T-cell (primary cell): ENCODE measurements at regions not wholly inside any gene's neighbourhood (a gene's known extent, or its start where the extent isn't known, plus 50 kb on each side); places are given as distances from the start of the nearest gene placed in this dataset.
"Not testable (repeated sequence)": the region's sequence is repeated elsewhere in the genome, so short reads cannot be mapped to it uniquely, and the experiment has no call there.

ENCODE experiments used
- ATAC-seq, 4 experiments: fragments of 200-7000 bp in 3 of 4; fragments of 150-1000 bp in 1 of 4; cut with Tn5 transposase; replicated peaks in 1 of 4; 1 replicate in 3 of 4; 2 replicates in 1 of 4; pipeline ENCODE4 v1.10.0; 2021; ENCODE audit warnings: moderate library complexity in 3 of 4, mild to moderate bottlenecking in 2 of 4, moderate number of reproducible peaks in 1 of 4
- CTCF ChIA-PET, 2 donors: fragments of 300-600 bp; sonication (Branson Sonifier 250); formaldehyde crosslinking; loops; one replicate each; lab custom pipeline; 2022; ENCODE audit warnings: antibody characterized with exemption in 2 of 2; lab: Charles Lee
- POLR2A ChIA-PET, 2 donors: fragments of 300-600 bp; sonication (Branson Sonifier 250); formaldehyde crosslinking; loops; one replicate each; lab custom pipeline; 2022; ENCODE audit warnings: antibody characterized with exemption in 2 of 2; lab: Charles Lee
- DNase-seq, 35 experiments: peaks; one replicate each; pipeline versions ENCODE4 v3.0.0 to v3.0.0-alpha.2; 2013 to 2023
- H3K27ac ChIP-seq: one replicate; pipeline ENCODE4 v1.5.1; 2013; ENCODE audit warnings: low read length
- H3K27me3 ChIP-seq, 2 experiments: replicated peaks in 1 of 2; 1 replicate in 1 of 2; 2 replicates in 1 of 2; pipeline versions ENCODE4 v1.6.1 to v1.7.0; 2013; ENCODE audit warnings: low read length in 1 of 2, mixed read lengths in 1 of 2; ENCODE audit not compliant: control insufficient read depth in 2 of 2, insufficient read depth in 2 of 2; ENCODE audit errors: extremely low read depth in 1 of 2
- H3K36me3 ChIP-seq, 2 donors: 1 replicate in 1 of 2; 2 replicates in 1 of 2; pipeline versions ENCODE4 v1.6.1 to v1.7.0; 2013; ENCODE audit warnings: low read length in 1 of 2; ENCODE audit not compliant: control insufficient read depth in 2 of 2, insufficient read depth in 1 of 2; ENCODE audit errors: extremely low read depth in 1 of 2
- H3K4me1 ChIP-seq, 2 experiments: 1 replicate in 1 of 2; 2 replicates in 1 of 2; pipeline versions ENCODE4 v1.6.1 to v1.7.0; 2013; ENCODE audit warnings: low read length in 2 of 2, mixed read lengths in 1 of 2; ENCODE audit not compliant: insufficient read depth in 2 of 2, control insufficient read depth in 1 of 2; ENCODE audit errors: extremely low read depth in 1 of 2
- H3K4me3 ChIP-seq, 2 donors: 1 replicate in 1 of 2; 2 replicates in 1 of 2; pipeline versions ENCODE4 v1.5.1 to v1.7.0; 2013; ENCODE audit warnings: mild to moderate bottlenecking in 2 of 2, low read length in 1 of 2, moderate library complexity in 1 of 2; ENCODE audit not compliant: control insufficient read depth in 1 of 2; ENCODE audit errors: extremely low read depth in 1 of 2
- H3K9me3 ChIP-seq: 2 replicates; pipeline ENCODE4 v1.7.0; 2013
- H3K27ac Mint-ChIP-seq, 2 donors: one replicate each; pipeline ENCODE4 v1.8.0; 2020 to 2021; ENCODE audit warnings: mild to moderate bottlenecking in 2 of 2, mixed read lengths in 2 of 2
- H3K27me3 Mint-ChIP-seq, 2 donors: one replicate each; pipeline ENCODE4 v1.8.0; 2021 to 2022; ENCODE audit warnings: mixed read lengths in 2 of 2
- H3K36me3 Mint-ChIP-seq: one replicate; pipeline ENCODE4 v1.8.0; 2021; ENCODE audit warnings: mixed read lengths
- H3K4me1 Mint-ChIP-seq, 3 donors: one replicate each; pipeline ENCODE4 v1.8.0; 2020 to 2022; ENCODE audit warnings: mixed read lengths in 3 of 3, mild to moderate bottlenecking in 1 of 3
- H3K4me3 Mint-ChIP-seq, 3 donors: one replicate each; pipeline ENCODE4 v1.8.0; 2020 to 2022; ENCODE audit warnings: mild to moderate bottlenecking in 3 of 3, mixed read lengths in 3 of 3, moderate library complexity in 3 of 3
- H3K9me3 Mint-ChIP-seq, 3 donors: one replicate each; pipeline ENCODE4 v1.8.0; 2020 to 2022; ENCODE audit warnings: mixed read lengths in 3 of 3
- WGBS: methylation state at CpG from one replicate; pipeline ENCODE4 v1.1.5; 2013; ENCODE audit warnings: missing lambda C conversion rate; ENCODE audit not compliant: insufficient coverage; 5-methylcytosine and 5-hydroxymethylcytosine counted together

DNA sequence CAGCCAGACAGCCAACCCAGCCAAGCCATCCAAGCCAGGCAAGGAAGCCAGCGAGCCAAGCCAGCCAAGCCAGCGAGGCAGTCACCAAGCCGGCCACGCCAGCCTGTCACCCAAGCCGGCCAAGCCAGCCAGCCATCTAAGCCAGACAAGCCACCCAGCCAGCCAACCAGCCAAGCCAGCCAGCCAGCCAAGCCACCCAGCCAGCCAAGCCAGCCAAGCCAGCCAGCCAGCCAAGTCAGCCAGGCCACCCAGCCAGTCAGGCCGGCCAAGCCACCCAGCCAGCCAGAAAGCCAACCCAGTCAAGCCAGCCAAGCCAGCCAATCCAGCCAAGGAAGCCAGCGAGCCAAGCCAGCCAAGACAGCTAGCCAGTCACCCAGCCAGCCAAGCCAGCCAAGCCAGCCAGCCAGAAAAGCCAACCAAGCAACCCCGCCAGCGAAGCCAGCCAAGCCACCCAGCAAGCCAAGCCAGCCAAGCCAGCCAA lies 201.2 kb downstream of the GOLGA6L6 start:
- Histone ChIP-seq H3K4me3 (no peak overlapping the region), H3K27me3 (peaks cover 0 to 18% of the 10 kb centered on the region in 2 experiments), H3K9me3 (peaks cover 3% of the 10 kb centered on the region), H3K27ac (no peak overlapping the region), H3K36me3 (no peaks in the 10 kb centered on the region), H3K4me1 (no peaks in the 10 kb centered on the region)
- Mint-ChIP-seq H3K4me3 (no peak overlapping the region), H3K36me3 (peaks cover 4% of the 10 kb centered on the region), H3K27me3 (no peaks in the 10 kb centered on the region), H3K4me1 (no peaks in the 10 kb centered on the region), H3K27ac (no peak overlapping the region), H3K9me3 (peaks cover 5 to 11% (median 6%) of the 10 kb centered on the region in 3 donors)
- POLR2A ChIA-PET: no interaction called here
- 84% methylated on average over 9 of the region's 9 CpGs for WGBS
- CTCF ChIA-PET: no interaction called here
- peak in 12 of 35 experiments; percentile 7 to 55 (median 36) for DNase-seq
- ATAC-seq: peak in 3 of 4 experiments; percentile 13 to 22 (median 14)

DNA sequence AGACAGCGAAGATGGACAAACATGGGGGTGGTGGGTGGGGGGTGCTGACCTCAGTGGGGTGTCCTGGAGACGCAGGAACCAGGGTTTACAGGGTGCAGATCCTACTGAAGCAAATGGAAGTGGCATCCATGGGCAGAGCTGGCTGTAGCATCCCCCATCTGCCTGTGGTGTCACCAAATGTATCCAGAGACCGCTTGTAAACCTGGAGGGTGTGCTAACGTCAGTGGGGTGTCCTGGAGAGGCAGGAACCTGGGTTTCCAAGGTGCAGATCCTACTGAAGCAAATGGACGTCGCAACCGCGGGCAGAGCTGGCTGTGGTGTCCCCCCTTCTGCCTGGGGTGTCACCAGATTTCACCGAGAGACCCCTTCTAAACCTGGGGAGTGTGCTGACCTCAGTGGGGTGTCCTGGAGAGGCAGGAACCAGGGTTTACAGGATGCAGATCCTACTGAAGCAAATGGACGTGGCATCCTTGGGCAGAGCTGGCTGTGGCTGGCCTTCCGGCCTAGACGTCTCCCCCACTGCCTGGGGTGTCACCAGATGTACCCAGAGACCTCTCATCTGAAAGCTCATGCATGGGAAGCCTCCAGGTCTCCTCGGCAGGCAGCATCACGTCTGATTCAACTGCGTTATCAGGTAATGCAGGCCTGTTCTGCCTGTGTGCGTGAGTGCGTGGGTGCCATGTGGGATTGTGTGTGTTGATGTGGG lies 202.4 kb downstream of the GOLGA6L6 start:
- ATAC-seq, H3K27ac Mint-ChIP-seq, H3K4me1 ChIP-seq, H3K4me3 Mint-ChIP-seq, H3K9me3 ChIP-seq, H3K27ac ChIP-seq, H3K4me3 ChIP-seq, H3K4me1 Mint-ChIP-seq, H3K36me3 Mint-ChIP-seq, CTCF ChIA-PET, H3K27me3 Mint-ChIP-seq, H3K36me3 ChIP-seq: not testable (repeated sequence)
- peaks cover 0 to 15% of the 10 kb centered on the region in 2 experiments for H3K27me3 ChIP-seq
- peaks cover 5 to 11% (median 6%) of the 10 kb centered on the region in 3 donors for H3K9me3 Mint-ChIP-seq
- POLR2A ChIA-PET: interaction anchor here in 1 of 2 donors (0.5 kb wide), 1 partner anchor 70 kb away, joined by 3 read pairs; no protein-coding TSS in a partner anchor
- peak in 3 of 35 experiments; percentile 0 to 2 (median 0) for DNase-seq
- WGBS: 73% methylated on average over 17 of the region's 17 CpGs

DNA sequence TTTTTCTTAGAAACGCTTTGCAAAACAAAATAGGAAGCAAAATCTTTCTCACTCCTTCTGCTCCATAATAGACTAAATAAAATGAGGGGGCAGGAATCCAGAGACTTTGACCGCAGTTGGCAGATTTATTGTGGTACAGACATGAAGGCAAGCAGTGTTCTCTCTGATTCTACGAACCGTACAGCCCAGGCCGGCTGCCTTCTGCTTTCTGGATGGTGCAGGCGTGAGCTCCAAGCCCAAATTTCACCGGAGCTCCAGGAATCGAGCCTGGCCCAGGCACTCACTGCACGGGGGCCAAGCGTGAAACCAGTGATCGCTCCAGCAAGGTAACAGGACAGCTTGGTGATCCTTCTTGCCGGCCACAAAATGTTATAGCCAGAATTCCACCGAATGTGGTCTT lies 202.9 kb downstream of the GOLGA6L6 start:
- H3K4me1 ChIP-seq, H3K9me3 ChIP-seq, H3K4me3 ChIP-seq, ATAC-seq, H3K36me3 Mint-ChIP-seq, H3K36me3 ChIP-seq, H3K27ac ChIP-seq, POLR2A ChIA-PET, H3K27me3 Mint-ChIP-seq, CTCF ChIA-PET, DNase-seq, H3K4me3 Mint-ChIP-seq, H3K27ac Mint-ChIP-seq, H3K4me1 Mint-ChIP-seq: not testable (repeated sequence)
- H3K9me3 Mint-ChIP-seq: peaks cover 5 to 11% (median 6%) of the 10 kb centered on the region in 3 donors
- H3K27me3 ChIP-seq: peaks cover 0 to 15% of the 10 kb centered on the region in 2 experiments
- 86% methylated on average over 11 of the region's 13 CpGs for WGBS

DNA sequence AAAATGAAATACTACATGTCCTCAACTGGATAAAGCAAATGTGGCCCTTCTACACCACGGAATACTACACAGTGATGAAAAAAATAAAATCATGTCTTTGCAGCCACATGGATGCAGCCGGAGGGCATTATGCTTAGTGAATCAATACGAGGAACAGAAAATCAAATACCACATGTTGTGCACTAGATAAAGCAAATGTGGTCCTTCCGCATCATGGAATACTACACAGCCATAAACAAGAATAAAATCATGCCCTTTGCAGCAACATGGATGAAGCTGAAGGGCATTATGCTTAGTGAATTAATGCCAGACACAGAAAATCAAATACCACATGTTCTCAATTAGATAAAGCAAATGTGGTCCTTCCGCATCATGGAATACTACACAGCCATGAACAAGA lies 204.4 kb downstream of the GOLGA6L6 start:
- H3K27ac Mint-ChIP-seq, ATAC-seq, H3K9me3 ChIP-seq, DNase-seq, H3K36me3 ChIP-seq, H3K4me1 ChIP-seq, H3K4me1 Mint-ChIP-seq, H3K4me3 ChIP-seq, H3K36me3 Mint-ChIP-seq, POLR2A ChIA-PET, H3K27ac ChIP-seq, CTCF ChIA-PET, H3K27me3 Mint-ChIP-seq, H3K4me3 Mint-ChIP-seq: not testable (repeated sequence)
- peaks cover 0 to 15% of the 10 kb centered on the region in 2 experiments for H3K27me3 ChIP-seq
- peaks cover 5 to 11% (median 6%) of the 10 kb centered on the region in 3 donors for H3K9me3 Mint-ChIP-seq
- 95% methylated on average over 2 of the region's 5 CpGs for WGBS

DNA sequence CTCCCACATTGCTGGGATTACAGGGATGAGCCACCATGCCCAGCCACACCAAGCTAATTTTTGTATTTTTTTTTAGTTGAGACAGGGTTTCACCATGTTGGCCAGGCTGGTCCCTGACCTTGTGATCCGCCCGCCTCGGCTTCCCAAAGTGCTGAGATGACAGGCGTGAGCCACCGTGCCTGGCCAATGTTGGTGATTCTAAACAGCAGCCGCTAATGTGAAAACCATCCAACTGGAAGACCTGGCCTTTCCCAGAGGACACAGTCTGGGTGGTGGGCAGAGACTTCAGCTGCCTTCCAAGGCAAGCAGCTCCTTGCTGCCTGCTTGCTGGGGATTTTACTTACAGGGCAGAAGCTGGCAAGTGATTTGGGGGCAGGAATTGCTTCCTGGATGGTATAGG lies 207.1 kb downstream of the GOLGA6L6 start:
- peaks cover 5 to 11% (median 6%) of the 10 kb centered on the region in 3 donors for H3K9me3 Mint-ChIP-seq
- 96% methylated on average over 6 of the region's 6 CpGs for WGBS
- not testable (repeated sequence) for H3K27ac Mint-ChIP-seq

DNA sequence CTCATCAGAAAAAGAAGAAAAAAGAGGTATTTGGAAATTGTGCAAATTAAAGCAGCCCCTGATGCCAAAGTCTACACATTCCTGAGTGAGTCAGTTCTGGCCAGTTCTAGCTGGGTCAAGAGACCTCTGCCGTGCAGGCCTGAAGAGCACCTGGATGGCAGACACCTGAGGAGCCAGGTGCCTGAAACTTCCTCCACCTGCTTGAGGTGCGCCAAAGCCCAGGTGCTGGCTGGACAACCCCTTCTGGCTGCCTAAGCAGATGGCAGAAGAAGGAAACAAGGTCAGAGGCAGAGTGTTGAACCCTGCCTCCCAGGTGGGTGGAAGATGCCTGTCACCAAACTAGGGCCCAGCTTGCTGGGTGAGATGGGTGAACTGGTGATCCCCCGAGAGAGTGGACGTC lies 215.8 kb downstream of the GOLGA6L6 start:
- ATAC-seq, DNase-seq, H3K9me3 ChIP-seq, H3K27me3 ChIP-seq, H3K27ac Mint-ChIP-seq, H3K4me1 Mint-ChIP-seq, POLR2A ChIA-PET, CTCF ChIA-PET, H3K9me3 Mint-ChIP-seq, H3K27me3 Mint-ChIP-seq, H3K4me3 Mint-ChIP-seq, H3K27ac ChIP-seq, H3K4me1 ChIP-seq, H3K36me3 Mint-ChIP-seq, H3K4me3 ChIP-seq, H3K36me3 ChIP-seq: not testable (repeated sequence)
- 83% methylated on average over 1 of the region's 4 CpGs for WGBS

More for the DNA sequence above, 207.1 kb downstream of the GOLGA6L6 start:
- H3K4me3 ChIP-seq, ATAC-seq, H3K27me3 ChIP-seq, H3K27me3 Mint-ChIP-seq, POLR2A ChIA-PET, H3K4me1 Mint-ChIP-seq, H3K9me3 ChIP-seq, H3K36me3 ChIP-seq, H3K4me1 ChIP-seq, H3K4me3 Mint-ChIP-seq, H3K36me3 Mint-ChIP-seq, DNase-seq, CTCF ChIA-PET, H3K27ac ChIP-seq: not testable (repeated sequence)
